GM12892 (cell line): ENCODE measurements at regions not wholly inside any gene's neighbourhood (a gene's known extent, or its start where the extent isn't known, plus 50 kb on each side); places are given as distances from the start of the nearest gene placed in this dataset.

ENCODE experiments used
- POLR2A ChIP-seq: IDR thresholded peaks from 2 replicates; pipeline ENCODE4 v1.6.1; 2011; ENCODE audit warnings: low read depth, low read length, control low read depth
- POLR2AphosphoS5 ChIP-seq: IDR thresholded peaks from 2 replicates; pipeline ENCODE4 v1.6.1; 2011; ENCODE audit warnings: low read depth, low read length, control low read depth
- TAF1 ChIP-seq: IDR thresholded peaks from 2 replicates; pipeline ENCODE4 v1.6.1; 2011; ENCODE audit warnings: low read depth, mild to moderate bottlenecking, control low read depth, low read length, borderline replicate concordance

GRCh38 chr15:89405494-89405893 is 70.9 kb upstream of the POLG start:
- TF ChIP-seq POLR2A (no peak), TAF1 (no peak), POLR2AphosphoS5 (no peak)
